ENCODE measurements at regions not wholly inside any gene's neighbourhood (a gene's known extent, or its start where the extent isn't known, plus 50 kb on each side); places are given as distances from the start of the nearest gene placed in this dataset.

- TF ChIP-seq CTCF (conservative IDR thresholded peaks at IDR 0.05) (no peak), EZH2 (IDR thresholded peaks at IDR 0.05; ENCODE audit: low read depth) (no peak)
Observed at GRCh38 chr1:172720339-172720738, 61.4 kb downstream of the FASLG start.
